ENCODE measurements at regions not wholly inside any gene's neighbourhood (a gene's known extent, or its start where the extent isn't known, plus 50 kb on each side); places are given as distances from the start of the nearest gene placed in this dataset.
"Not testable (repeated sequence)": the region's sequence is repeated elsewhere in the genome, so short reads cannot be mapped to it uniquely, and the experiment has no call there.

DNA sequence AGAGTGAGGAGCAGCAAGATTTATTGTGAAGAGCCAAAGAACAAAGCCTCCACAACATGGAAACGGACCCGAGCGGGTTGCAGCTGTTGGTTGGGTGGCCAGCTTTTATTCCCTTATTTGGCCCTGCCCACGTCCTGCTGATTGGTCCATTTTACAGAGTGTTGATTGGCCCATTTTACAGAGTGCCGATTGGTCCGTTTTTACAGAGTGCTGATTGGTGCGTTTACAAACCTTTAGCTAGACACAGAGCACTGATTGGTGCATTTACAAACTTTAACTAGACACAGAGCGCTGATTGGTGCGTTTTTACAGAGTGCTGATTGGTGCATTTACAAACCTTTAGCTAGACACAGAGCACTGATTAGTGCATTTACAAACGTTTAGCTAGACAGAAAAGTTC is 592.3 kb upstream of the C16orf82 start:
- TF ChIP-seq, protein P1, sequence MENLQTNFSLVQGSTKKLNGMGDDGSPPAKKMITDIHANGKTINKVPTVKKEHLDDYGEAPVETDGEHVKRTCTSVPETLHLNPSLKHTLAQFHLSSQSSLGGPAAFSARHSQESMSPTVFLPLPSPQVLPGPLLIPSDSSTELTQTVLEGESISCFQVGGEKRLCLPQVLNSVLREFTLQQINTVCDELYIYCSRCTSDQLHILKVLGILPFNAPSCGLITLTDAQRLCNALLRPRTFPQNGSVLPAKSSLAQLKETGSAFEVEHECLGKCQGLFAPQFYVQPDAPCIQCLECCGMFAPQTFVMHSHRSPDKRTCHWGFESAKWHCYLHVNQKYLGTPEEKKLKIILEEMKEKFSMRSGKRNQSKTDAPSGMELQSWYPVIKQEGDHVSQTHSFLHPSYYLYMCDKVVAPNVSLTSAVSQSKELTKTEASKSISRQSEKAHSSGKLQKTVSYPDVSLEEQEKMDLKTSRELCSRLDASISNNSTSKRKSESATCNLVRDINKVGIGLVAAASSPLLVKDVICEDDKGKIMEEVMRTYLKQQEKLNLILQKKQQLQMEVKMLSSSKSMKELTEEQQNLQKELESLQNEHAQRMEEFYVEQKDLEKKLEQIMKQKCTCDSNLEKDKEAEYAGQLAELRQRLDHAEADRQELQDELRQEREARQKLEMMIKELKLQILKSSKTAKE (IDR thresholded peaks at IDR 0.05; ENCODE audit: low read depth, poor library complexity, severe bottlenecking), result not testable (repeated sequence)
- not testable (repeated sequence) for TF ChIP-seq RAD21 (IDR thresholded peaks at IDR 0.05; ENCODE audit: insufficient read depth, low read depth, low read length); CTCF (IDR thresholded peaks at IDR 0.05 in 2 of 3, conservative IDR thresholded peaks at IDR 0.05 in 1 of 3; ENCODE audit: control insufficient read depth in 2 of 3, extremely low read depth in 1 of 3, insufficient read depth in 1 of 3, low read depth in 3 of 3, low read length in 3 of 3); EGR1 (IDR thresholded peaks at IDR 0.05; ENCODE audit: borderline replicate concordance in 1 of 2, low read depth in 2 of 2, low read length in 2 of 2); ZZZ3 (IDR thresholded peaks at IDR 0.05; ENCODE audit: control insufficient read depth, insufficient read length, low read depth); USF2 (IDR thresholded peaks at IDR 0.05; ENCODE audit: borderline replicate concordance, low read depth, low read length)

All from GM12878 (cell line).